Stimulated activated CD8-positive, alpha-beta memory T cell treated with anti-CD3 and anti-CD28 coated beads, Interleukin-4, amount 100 ng/mL, for 1 hour (primary cell): ENCODE measurements at regions not wholly inside any gene's neighbourhood (a gene's known extent, or its start where the extent isn't known, plus 50 kb on each side); places are given as distances from the start of the nearest gene placed in this dataset.

ENCODE experiments used
- DNase-seq, 2 donors: peaks; one replicate each; pipeline ENCODE4 v3.0.0-alpha.2; 2020; ENCODE audit warnings: low read depth in 2 of 2, low spot score in 1 of 2

GRCh38 chr3:177471733-177472480, 274.6 kb upstream of the TBL1XR1 start:
- DNase-seq, result no peak

- DNase-seq, result no peak
Measured at GRCh38 chr3:177473184-177473583, 275.9 kb upstream of the TBL1XR1 start.

GRCh38 chr3:177473903-177474302, 276.6 kb upstream of the TBL1XR1 start:
- no peak for DNase-seq

- DNase-seq, result no peak
Measured at GRCh38 chr3:177474652-177475355, 277.5 kb upstream of the TBL1XR1 start.

DNA sequence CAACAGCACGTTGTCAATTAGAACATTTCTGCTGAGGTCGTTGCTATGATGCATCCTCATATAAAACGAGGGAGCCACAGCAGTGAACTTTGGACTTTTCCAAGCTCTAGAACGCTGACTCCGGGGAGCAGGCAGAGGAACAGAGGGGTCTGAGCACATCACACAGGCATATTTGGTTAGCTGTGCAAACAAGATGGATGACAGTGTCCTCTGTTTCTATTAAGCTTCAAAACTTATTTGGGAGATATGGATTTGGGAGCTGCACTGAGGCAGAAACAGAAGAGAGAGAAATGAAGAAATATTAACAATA, 278.0 kb upstream of the TBL1XR1 start:
- DNase-seq, result no peak

- DNase-seq, result no peak
Measured at GRCh38 chr3:177476495-177476894, 279.2 kb upstream of the TBL1XR1 start.

DNA sequence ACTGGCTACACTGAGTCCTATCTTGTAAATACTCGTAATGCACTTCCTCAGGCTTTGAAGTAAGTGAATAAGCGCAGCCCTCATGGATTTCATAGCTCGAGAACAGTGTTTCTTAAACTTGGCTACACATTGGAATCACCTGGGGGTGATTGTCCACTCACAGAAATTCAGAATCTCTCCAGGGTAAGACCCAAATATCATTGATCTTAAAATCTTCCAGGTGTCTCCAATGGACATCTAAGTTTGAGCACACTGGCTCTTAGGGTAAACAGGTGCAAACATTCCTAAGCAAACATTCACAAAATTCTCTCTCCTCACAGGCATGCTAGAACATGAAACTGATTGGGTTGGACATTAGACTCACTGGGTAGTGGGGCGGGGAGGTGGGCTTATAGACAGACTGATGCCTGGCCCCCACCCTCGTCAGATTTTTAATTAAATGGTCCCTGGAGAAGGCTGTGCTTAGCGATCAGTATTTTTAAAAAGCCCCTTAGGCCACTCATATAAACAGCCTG, 279.7 kb upstream of the TBL1XR1 start:
- no peak for DNase-seq

GRCh38 chr3:177478170-177478867, 281.0 kb upstream of the TBL1XR1 start:
- DNase-seq, result no peak

DNA sequence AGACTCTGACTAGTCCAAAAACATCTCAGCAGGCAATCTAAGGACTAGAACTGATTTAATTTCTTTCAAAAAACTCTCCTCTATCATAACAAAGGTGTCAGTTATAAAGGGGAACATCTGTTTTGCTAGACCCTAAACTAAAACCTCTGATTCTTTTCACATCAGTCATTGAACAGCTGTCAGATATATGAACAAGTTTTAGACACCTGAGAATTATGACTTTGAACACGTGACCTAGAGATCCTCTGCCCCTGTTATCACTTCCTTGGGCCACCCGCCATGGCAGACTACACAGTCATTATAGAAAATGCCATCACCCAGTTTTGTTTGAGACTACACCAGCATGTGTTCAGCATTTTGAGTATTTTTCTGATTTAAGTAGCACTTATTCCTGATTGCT, 282.3 kb upstream of the TBL1XR1 start:
- no peak for DNase-seq

DNA sequence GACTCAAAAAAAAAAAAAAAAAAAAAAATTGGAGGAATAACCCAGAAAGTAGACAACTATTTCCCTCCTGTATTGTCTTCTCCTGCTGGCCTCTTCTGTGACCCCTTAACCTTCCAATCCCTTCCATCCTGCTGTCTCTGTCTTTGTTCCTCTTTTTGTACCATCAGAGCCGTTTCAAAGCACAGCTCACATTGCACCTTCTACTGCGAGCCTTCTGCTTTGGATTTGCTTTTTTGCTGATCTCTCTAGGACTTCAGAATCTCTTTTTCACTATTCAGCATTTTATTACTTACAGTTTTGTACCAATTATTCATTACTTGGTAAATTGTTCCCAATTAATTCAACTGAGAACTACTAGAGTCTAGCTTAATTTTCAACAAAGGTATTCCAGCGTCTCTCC, 284.0 kb upstream of the TBL1XR1 start:
- DNase-seq, result no peak

- DNase-seq, result no peak
Measured at GRCh38 chr3:177482048-177482691, 284.9 kb upstream of the TBL1XR1 start.

- DNase-seq, result no peak
Measured at GRCh38 chr3:177483182-177483967, 286.1 kb upstream of the TBL1XR1 start.

GRCh38 chr3:177484206-177484605, 286.9 kb upstream of the TBL1XR1 start:
- DNase-seq, result no peak

- no peak for DNase-seq
Measured at GRCh38 chr3:177484926-177485325, 287.6 kb upstream of the TBL1XR1 start.

DNA sequence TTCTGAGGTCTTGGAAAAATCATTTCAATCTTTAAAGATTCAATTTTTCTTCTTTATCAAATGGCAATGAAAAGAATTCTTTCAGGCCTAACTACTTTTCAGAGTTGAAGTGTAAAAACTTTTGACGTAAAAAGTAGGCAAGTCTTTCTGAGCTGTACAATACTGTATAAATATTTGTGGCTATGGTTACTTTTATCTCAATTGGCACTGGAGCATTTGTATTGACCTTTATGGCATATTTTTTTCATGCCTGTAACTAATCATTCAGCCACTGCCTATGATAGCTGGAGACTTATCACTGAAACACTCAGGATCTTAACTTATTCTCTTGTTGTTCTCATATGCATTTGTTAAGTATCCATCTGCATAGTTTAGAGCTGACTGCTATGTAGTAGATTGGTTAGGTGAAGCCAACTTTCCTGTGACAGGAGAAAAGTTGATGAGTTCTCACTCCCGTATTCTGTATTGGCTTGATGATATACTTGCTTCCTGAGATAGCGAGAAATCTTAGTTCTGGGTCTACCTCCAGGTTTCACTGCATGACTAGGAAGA, 290.4 kb upstream of the TBL1XR1 start:
- DNase-seq, result no peak

GRCh38 chr3:177488740-177489139, 291.5 kb upstream of the TBL1XR1 start:
- DNase-seq, result no peak

- DNase-seq, result no peak
Measured at GRCh38 chr3:177490626-177491025, 293.3 kb upstream of the TBL1XR1 start.

- DNase-seq, result no peak
Measured at GRCh38 chr3:177491296-177492032, 294.2 kb upstream of the TBL1XR1 start.

GRCh38 chr3:177493091-177493490, 295.8 kb upstream of the TBL1XR1 start:
- DNase-seq, result no peak

GRCh38 chr3:177494216-177494615, 296.9 kb upstream of the TBL1XR1 start:
- no peak for DNase-seq
